Loucy (cell line): ENCODE measurements at regions not wholly inside any gene's neighbourhood (a gene's known extent, or its start where the extent isn't known, plus 50 kb on each side); places are given as distances from the start of the nearest gene placed in this dataset.

Experiments
- EZH2phosphoT487 ChIP-seq: fragments of 200-600 bp; IDR thresholded peaks from 2 replicates; pipeline ENCODE4 v1.6.1; 2018; ENCODE audit warnings: antibody characterized with exemption, mild to moderate bottlenecking, moderate library complexity, borderline replicate concordance
- TF ChIP-seq, protein P1 (sequence below): fragments of 200-600 bp; sonication (generic); conservative IDR thresholded peaks from 2 replicates; pipeline ENCODE4 v1.5.1; 2014; ENCODE audit warnings: mild to moderate bottlenecking, antibody characterized with exemption, low read length

DNA sequence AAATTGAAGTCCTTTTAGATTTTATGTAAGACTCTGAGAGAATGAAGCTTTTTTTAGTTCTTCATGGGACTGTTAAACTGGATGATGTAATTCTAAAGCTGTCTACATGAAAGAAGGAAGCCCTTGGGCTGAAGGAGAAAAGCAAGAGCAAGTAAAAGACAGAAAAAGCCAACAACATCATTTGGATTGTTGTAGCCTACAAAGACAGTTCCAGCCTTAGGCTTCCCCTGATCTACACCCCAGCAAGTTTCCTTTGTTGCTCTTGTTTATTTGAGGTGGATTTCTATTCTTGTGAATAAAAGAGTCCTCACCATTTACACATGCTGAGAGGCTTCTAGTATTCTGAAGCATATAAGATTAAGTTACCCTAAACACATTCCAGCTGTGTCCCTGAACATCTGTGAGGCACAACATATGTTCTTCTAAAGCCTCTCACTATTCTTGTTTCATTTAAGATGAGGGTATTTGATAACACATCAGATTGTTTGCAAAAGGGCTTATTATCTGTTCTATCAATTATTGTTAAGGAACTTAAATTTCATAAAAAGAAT, 377.8 kb downstream of the LNPK start:
- TF ChIP-seq, protein P1, sequence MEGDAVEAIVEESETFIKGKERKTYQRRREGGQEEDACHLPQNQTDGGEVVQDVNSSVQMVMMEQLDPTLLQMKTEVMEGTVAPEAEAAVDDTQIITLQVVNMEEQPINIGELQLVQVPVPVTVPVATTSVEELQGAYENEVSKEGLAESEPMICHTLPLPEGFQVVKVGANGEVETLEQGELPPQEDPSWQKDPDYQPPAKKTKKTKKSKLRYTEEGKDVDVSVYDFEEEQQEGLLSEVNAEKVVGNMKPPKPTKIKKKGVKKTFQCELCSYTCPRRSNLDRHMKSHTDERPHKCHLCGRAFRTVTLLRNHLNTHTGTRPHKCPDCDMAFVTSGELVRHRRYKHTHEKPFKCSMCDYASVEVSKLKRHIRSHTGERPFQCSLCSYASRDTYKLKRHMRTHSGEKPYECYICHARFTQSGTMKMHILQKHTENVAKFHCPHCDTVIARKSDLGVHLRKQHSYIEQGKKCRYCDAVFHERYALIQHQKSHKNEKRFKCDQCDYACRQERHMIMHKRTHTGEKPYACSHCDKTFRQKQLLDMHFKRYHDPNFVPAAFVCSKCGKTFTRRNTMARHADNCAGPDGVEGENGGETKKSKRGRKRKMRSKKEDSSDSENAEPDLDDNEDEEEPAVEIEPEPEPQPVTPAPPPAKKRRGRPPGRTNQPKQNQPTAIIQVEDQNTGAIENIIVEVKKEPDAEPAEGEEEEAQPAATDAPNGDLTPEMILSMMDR, result no peak
- no peak for TF ChIP-seq EZH2phosphoT487
